ENCODE measurements at regions not wholly inside any gene's neighbourhood (a gene's known extent, or its start where the extent isn't known, plus 50 kb on each side); places are given as distances from the start of the nearest gene placed in this dataset.
"Not testable (repeated sequence)": the region's sequence is repeated elsewhere in the genome, so short reads cannot be mapped to it uniquely, and the experiment has no call there.

DNA sequence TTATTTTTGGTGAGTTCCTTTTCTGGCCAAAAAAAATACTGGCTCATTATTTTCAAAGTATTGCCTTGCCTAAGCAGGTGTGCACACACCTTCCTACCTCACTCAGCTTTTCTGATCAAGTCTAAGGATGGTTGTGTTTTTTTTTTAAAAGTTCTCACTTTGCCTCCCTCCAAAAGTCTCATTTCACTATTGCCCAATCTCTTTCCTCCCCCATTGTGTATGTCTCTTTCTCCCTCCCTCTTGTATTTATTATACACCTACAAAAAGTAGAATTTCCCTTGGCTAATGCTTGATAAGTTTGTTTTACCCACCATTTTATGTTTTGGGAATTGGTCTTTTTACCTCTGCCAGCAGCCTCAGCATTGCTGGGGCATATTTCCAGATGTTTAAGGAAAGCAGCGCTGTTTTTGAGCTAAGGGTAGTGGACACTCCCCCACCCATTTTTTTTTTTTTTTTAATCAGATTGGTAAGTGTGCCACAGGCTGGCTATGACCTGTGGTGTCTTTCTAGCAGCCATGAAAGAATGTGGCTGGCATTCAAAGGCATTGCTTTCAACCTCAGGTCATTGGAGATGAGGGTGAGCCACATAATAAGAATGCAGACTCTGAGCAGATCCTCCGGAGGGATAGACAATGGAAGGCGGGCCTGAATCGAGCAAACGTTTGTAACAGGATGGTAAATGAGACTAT, 668.6 kb downstream of the UTRN start:
- Histone ChIP-seq H3K4me1 (no peaks in the 10 kb centered on the region), H3K9me3 (no peaks in the 10 kb centered on the region), H3K4me3 (no peak overlapping the region), H3K27me3 (no peaks in the 10 kb centered on the region), H3K36me3 (no peaks in the 10 kb centered on the region), H3K27ac (no peak overlapping the region)
- WGBS, 5 donors = 71 to 82% (median 74%) methylated on average over 5 of the region's 5 CpGs
- intact Hi-C loops (cut with DNase I; ENCODE audit: low total_unique reads) = no loop called here
- TF ChIP-seq POLR2AphosphoS5 (IDR thresholded peaks at IDR 0.05) = no peak
- no peak for TF ChIP-seq EP300 (IDR thresholded peaks at IDR 0.05)
- TF ChIP-seq POLR2A (IDR thresholded peaks at IDR 0.05) = no peak
- TF ChIP-seq CTCF (IDR thresholded peaks at IDR 0.05) = no peak
- DNase-seq = no peak

DNA sequence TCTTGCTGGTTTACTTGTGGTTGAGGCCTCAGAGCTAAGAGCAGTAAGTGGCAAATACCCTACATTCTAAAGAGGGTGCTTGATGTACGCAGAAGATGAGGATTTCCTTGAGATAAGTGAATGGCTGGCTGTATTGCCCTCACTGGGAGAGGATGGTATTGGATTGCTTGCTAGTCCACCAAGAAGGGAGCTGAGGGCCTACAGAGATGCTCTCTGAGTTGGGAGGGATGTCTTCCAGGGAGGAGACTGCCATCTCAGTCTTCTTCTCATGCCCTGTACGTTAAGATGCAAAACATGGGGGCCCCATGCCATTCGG, 669.1 kb downstream of the UTRN start:
- WGBS, 5 donors = 83 to 89% (median 86%) methylated on average over 3 of the region's 3 CpGs
- H3K4me3 ChIP-seq = no peak overlapping the region
- no peak for DNase-seq
- H3K27me3 ChIP-seq = no peaks in the 10 kb centered on the region
- H3K4me1 ChIP-seq = no peaks in the 10 kb centered on the region
- intact Hi-C loops (cut with DNase I; ENCODE audit: low total_unique reads) = no loop called here
- TF ChIP-seq POLR2AphosphoS5 (IDR thresholded peaks at IDR 0.05) (no peak), POLR2A (IDR thresholded peaks at IDR 0.05) (no peak), EP300 (IDR thresholded peaks at IDR 0.05) (no peak), CTCF (IDR thresholded peaks at IDR 0.05) (no peak)
- no peaks in the 10 kb centered on the region for H3K9me3 ChIP-seq
- H3K36me3 ChIP-seq = no peaks in the 10 kb centered on the region
- no peak overlapping the region for H3K27ac ChIP-seq

- no peak for DNase-seq
Observed at GRCh38 chr6:144955392-144955791, 670.3 kb downstream of the UTRN start.

GRCh38 chr6:144955859-144956258, 670.7 kb downstream of the UTRN start:
- Histone ChIP-seq H3K27ac (no peak overlapping the region), H3K4me3 (no peak overlapping the region), H3K36me3 (no peaks in the 10 kb centered on the region), H3K9me3 (no peaks in the 10 kb centered on the region), H3K27me3 (no peaks in the 10 kb centered on the region), H3K4me1 (no peaks in the 10 kb centered on the region)
- no peak for TF ChIP-seq CTCF (IDR thresholded peaks at IDR 0.05)
- TF ChIP-seq POLR2AphosphoS5 (IDR thresholded peaks at IDR 0.05) = no peak
- no peak for TF ChIP-seq EP300 (IDR thresholded peaks at IDR 0.05)
- no peak for TF ChIP-seq POLR2A (IDR thresholded peaks at IDR 0.05)
- WGBS, 5 donors = 61 to 81% (median 76%) methylated on average over 3 of the region's 3 CpGs
- intact Hi-C loops (cut with DNase I; ENCODE audit: low total_unique reads) = no loop called here
- no peak for DNase-seq

More at GRCh38 chr6:144955392-144955791, 670.3 kb downstream of the UTRN start:
- H3K4me1 ChIP-seq = no peaks in the 10 kb centered on the region
- intact Hi-C loops (cut with DNase I; ENCODE audit: low total_unique reads) = no loop called here
- no peak overlapping the region for H3K27ac ChIP-seq
- TF ChIP-seq EP300 (IDR thresholded peaks at IDR 0.05) (no peak), POLR2A (IDR thresholded peaks at IDR 0.05) (no peak), POLR2AphosphoS5 (IDR thresholded peaks at IDR 0.05) (no peak), CTCF (IDR thresholded peaks at IDR 0.05) (no peak)
- WGBS, 5 donors = 28 to 65% (median 47%) methylated on average over 2 of the region's 2 CpGs
- H3K4me3 ChIP-seq = no peak overlapping the region
- H3K36me3 ChIP-seq = no peaks in the 10 kb centered on the region
- H3K27me3 ChIP-seq = no peaks in the 10 kb centered on the region
- no peaks in the 10 kb centered on the region for H3K9me3 ChIP-seq

- DNase-seq; H3K4me3 ChIP-seq; intact Hi-C loops (cut with DNase I; ENCODE audit: low total_unique reads); H3K27ac ChIP-seq; H3K27me3 ChIP-seq; H3K4me1 ChIP-seq; H3K36me3 ChIP-seq; H3K9me3 ChIP-seq: not testable (repeated sequence)
Observed at GRCh38 chr6:144956697-144957096, 671.6 kb downstream of the UTRN start.
